Smooth muscle cell (in vitro differentiated cells): ENCODE measurements at regions not wholly inside any gene's neighbourhood (a gene's known extent, or its start where the extent isn't known, plus 50 kb on each side); places are given as distances from the start of the nearest gene placed in this dataset.

Source experiments
- DNase-seq: peaks from one replicate; lab custom pipeline; 2025; ENCODE audit not compliant: unreplicated experiment; lab: John Stamatoyannopoulos, UW
- H2AFZ ChIP-seq: fragments of 200-600 bp; sonication (generic); 2 replicates; pipeline ENCODE4 v1.6.0; 2016; ENCODE audit warnings: antibody characterized with exemption, low read depth, mild to moderate bottlenecking
- H3F3A ChIP-seq: fragments of 200-600 bp; sonication (generic); 2 replicates; pipeline ENCODE4 v1.6.0; 2017; ENCODE audit warnings: antibody characterized with exemption, low read depth
- H3K27ac ChIP-seq: fragments of 200-600 bp; sonication (generic); 2 replicates; pipeline ENCODE4 v1.5.1; 2016; ENCODE audit warnings: low read depth, mild to moderate bottlenecking
- H3K27me3 ChIP-seq: fragments of 200-600 bp; sonication (generic); 2 replicates; pipeline ENCODE4 v1.6.1; 2016; ENCODE audit warnings: low read depth, mild to moderate bottlenecking
- H3K36me3 ChIP-seq: fragments of 200-600 bp; sonication (generic); 2 replicates; pipeline ENCODE4 v1.5.1; 2016; ENCODE audit warnings: low read depth
- H3K4me1 ChIP-seq: fragments of 200-600 bp; sonication (generic); 2 replicates; pipeline ENCODE4 v1.5.1; 2016; ENCODE audit warnings: low read depth
- H3K4me2 ChIP-seq: fragments of 200-600 bp; sonication (generic); 2 replicates; pipeline ENCODE4 v1.6.0; 2016; ENCODE audit warnings: mild to moderate bottlenecking
- H3K4me3 ChIP-seq: fragments of 200-600 bp; sonication (generic); 2 replicates; pipeline ENCODE4 v1.5.1; 2016; ENCODE audit warnings: mild to moderate bottlenecking
- H3K79me2 ChIP-seq: fragments of 200-600 bp; sonication (generic); 2 replicates; pipeline ENCODE4 v1.6.0; 2016; ENCODE audit warnings: low read depth, mild to moderate bottlenecking
- H3K9ac ChIP-seq: fragments of 200-600 bp; sonication (generic); 2 replicates; pipeline ENCODE4 v1.6.0; 2016; ENCODE audit warnings: low read depth
- H3K9me3 ChIP-seq: fragments of 200-600 bp; sonication (generic); replicated peaks from 2 replicates; pipeline ENCODE4 v1.5.1; 2016; ENCODE audit warnings: low read depth
- H4K20me1 ChIP-seq: fragments of 200-600 bp; sonication (generic); 2 replicates; pipeline ENCODE4 v1.6.0; 2016; ENCODE audit warnings: low read depth
- WGBS: methylation state at CpG from one replicate; pipeline ENCODE4 v1.1.7; 2016; ENCODE audit warnings: low lambda C conversion rate; 5-methylcytosine and 5-hydroxymethylcytosine counted together
- TF ChIP-seq, protein P1 (sequence below): fragments of 200-600 bp; sonication (generic); IDR thresholded peaks from 2 replicates; pipeline ENCODE4 v1.5.1; 2017; ENCODE audit warnings: borderline replicate concordance, mild to moderate bottlenecking, antibody characterized with exemption; ENCODE audit not compliant: insufficient read depth, poor library complexity, severe bottlenecking

DNA sequence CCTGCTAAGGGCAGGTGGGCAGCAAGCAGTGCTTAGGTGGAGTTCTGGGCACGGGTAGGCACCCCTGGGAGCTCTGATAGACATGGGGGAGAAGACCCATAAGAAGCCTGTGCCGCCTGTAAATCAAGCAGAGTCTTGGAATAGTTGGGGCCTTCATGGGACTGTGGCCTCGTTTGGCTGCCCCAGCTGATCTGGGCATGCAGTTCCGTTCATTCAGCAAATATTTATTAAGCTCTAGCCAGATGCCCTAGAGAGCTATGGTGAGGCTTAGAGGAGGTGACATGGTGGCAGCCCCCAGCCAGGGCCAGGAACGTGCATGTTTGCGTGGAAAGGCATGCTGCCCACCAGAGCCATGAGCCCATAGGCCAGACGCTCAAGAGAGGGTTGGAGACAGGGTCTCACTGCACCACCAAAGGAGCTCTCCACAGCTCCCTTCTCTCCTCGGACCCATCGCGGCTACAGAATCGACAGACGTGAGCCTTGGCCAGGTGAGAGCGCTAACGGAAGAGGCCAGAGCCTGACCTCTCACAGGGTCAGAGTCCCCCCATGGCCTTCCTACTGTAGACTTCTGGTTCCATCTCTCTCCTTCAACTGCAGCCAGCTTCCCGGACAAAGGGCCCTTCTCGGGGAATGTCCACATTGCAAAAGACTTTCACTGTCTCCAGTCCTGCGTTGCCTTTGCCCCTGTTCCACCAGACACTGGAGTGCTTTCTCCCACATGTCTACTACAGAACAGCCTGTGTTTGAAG, 135.7 kb downstream of the INHBB start:
- WGBS, result 93% methylated on average over 17 of the region's 17 CpGs
- no peak for DNase-seq
- TF ChIP-seq, protein P1, sequence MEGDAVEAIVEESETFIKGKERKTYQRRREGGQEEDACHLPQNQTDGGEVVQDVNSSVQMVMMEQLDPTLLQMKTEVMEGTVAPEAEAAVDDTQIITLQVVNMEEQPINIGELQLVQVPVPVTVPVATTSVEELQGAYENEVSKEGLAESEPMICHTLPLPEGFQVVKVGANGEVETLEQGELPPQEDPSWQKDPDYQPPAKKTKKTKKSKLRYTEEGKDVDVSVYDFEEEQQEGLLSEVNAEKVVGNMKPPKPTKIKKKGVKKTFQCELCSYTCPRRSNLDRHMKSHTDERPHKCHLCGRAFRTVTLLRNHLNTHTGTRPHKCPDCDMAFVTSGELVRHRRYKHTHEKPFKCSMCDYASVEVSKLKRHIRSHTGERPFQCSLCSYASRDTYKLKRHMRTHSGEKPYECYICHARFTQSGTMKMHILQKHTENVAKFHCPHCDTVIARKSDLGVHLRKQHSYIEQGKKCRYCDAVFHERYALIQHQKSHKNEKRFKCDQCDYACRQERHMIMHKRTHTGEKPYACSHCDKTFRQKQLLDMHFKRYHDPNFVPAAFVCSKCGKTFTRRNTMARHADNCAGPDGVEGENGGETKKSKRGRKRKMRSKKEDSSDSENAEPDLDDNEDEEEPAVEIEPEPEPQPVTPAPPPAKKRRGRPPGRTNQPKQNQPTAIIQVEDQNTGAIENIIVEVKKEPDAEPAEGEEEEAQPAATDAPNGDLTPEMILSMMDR, result no peak
- H3K27ac ChIP-seq, result no peak overlapping the region
- peaks cover 5% of the 10 kb centered on the region for H3K27me3 ChIP-seq
- H3K4me1 ChIP-seq, result no peaks in the 10 kb centered on the region
- no peak overlapping the region for H3K4me3 ChIP-seq
- H3F3A ChIP-seq, result no peaks in the 10 kb centered on the region
- H3K36me3 ChIP-seq, result no peaks in the 10 kb centered on the region
- no peaks in the 10 kb centered on the region for H4K20me1 ChIP-seq
- H3K9ac ChIP-seq, result no peak overlapping the region
- H2AFZ ChIP-seq, result no peak overlapping the region
- H3K79me2 ChIP-seq, result no peaks in the 10 kb centered on the region
- H3K9me3 ChIP-seq, result no peaks in the 10 kb centered on the region
- H3K4me2 ChIP-seq, result no peak overlapping the region

DNA sequence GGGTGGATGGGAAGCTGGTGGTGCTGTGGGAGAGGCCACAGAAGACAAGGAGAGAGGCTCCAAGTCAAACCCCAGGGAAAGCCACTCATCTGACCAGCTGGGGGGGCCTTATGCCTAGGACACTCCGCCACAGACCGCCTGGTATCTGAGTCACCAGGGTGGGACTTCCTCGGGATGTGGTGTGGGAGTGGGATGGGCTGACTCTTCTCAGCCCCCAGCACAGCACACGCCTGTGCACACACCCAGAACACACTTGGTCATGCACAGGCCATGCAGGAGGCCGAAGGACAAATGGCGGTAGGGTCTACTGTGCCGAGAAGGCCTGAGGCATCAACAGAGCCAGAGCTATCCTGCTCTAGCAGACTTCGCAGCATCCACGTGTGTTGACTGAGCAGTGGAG, 136.4 kb downstream of the INHBB start:
- WGBS, result 90% methylated on average over 9 of the region's 9 CpGs
- no peak overlapping the region for H3K9ac ChIP-seq
- H4K20me1 ChIP-seq, result no peaks in the 10 kb centered on the region
- no peaks in the 10 kb centered on the region for H3K9me3 ChIP-seq
- no peaks in the 10 kb centered on the region for H3K79me2 ChIP-seq
- no peak for DNase-seq
- TF ChIP-seq, protein P1, result no peak
- H3K27me3 ChIP-seq, result peaks cover 5% of the 10 kb centered on the region
- H3K36me3 ChIP-seq, result no peaks in the 10 kb centered on the region
- H3K4me3 ChIP-seq, result no peak overlapping the region
- H3K4me1 ChIP-seq, result no peaks in the 10 kb centered on the region
- H3K4me2 ChIP-seq, result no peak overlapping the region
- no peak overlapping the region for H2AFZ ChIP-seq
- no peak overlapping the region for H3K27ac ChIP-seq
- no peaks in the 10 kb centered on the region for H3F3A ChIP-seq

DNA sequence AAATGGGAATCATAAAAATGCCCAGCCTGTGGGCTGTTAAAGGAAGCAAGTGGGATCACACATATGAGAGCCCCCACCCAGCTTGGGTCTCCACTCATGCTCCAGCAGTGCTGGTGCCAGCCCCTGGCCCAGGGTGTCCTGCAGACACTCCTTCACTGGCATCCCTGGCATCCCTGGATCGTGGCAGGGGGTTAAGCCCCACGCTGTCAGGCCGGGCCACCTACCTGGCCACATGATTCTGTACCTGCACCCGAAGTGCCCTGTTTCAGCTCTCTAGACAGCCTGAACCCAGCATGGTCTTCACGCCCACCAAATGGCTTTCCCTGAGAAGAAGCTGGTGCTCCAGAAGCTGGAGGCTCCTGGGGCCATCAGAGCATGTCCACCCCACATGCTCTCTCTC, 137.4 kb downstream of the INHBB start:
- Histone ChIP-seq H3K4me2 (no peak overlapping the region), H3K79me2 (no peaks in the 10 kb centered on the region), H3K27ac (no peak overlapping the region), H3K9ac (no peak overlapping the region), H3K4me1 (no peaks in the 10 kb centered on the region), H4K20me1 (no peaks in the 10 kb centered on the region), H3K27me3 (peaks cover 8% of the 10 kb centered on the region), H3K36me3 (no peaks in the 10 kb centered on the region), H3K9me3 (no peaks in the 10 kb centered on the region), H3K4me3 (no peak overlapping the region), H3F3A (no peaks in the 10 kb centered on the region), H2AFZ (no peak overlapping the region)
- DNase-seq, result no peak
- WGBS, result 82% methylated on average over 5 of the region's 5 CpGs
- TF ChIP-seq, protein P1, result no peak

DNA sequence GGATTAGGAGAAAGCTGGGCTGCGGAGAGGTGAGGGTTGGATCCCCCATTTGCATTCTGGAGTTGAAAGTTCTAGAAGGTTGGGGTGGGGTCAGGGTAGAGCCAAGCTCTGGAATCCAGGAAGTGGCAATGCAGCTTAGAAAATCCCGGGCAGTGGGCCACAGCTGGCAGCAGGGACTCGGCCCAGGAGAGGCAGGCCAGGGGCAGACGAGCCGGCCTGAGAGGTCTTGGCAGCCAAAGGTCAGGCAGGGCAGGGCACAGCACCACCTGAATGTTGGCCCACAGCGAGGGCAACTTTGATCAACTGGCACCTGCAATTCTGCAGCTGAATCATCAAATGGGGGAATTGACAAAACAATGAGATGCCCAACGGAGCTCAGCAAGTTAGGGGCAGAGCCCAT, 139.2 kb downstream of the INHBB start:
- Histone ChIP-seq H3K4me3 (no peak overlapping the region), H3K9me3 (no peaks in the 10 kb centered on the region), H3K27ac (no peak overlapping the region), H2AFZ (no peak overlapping the region), H3K4me1 (no peaks in the 10 kb centered on the region), H3K27me3 (peaks cover 9% of the 10 kb centered on the region), H3K36me3 (no peaks in the 10 kb centered on the region), H4K20me1 (no peaks in the 10 kb centered on the region), H3K4me2 (no peak overlapping the region), H3K79me2 (no peaks in the 10 kb centered on the region), H3F3A (no peaks in the 10 kb centered on the region), H3K9ac (no peak overlapping the region)
- TF ChIP-seq, protein P1, result no peak
- WGBS, result 95% methylated on average over 7 of the region's 7 CpGs
- no peak for DNase-seq
